Keratinocyte (primary cell): ENCODE measurements at regions not wholly inside any gene's neighbourhood (a gene's known extent, or its start where the extent isn't known, plus 50 kb on each side); places are given as distances from the start of the nearest gene placed in this dataset.
"Not testable (repeated sequence)": the region's sequence is repeated elsewhere in the genome, so short reads cannot be mapped to it uniquely, and the experiment has no call there.

Experiments
- DNase-seq: peaks from one replicate; pipeline ENCODE4 v3.0.0-alpha.2; 2011; ENCODE audit warnings: low read depth, missing footprints, low spot score
- FAIRE-seq: peaks from 2 replicates; lab custom pipeline; 2011; peaks lifted over from hg19 to GRCh38; lab: Jason Lieb, UNC
- H2AFZ ChIP-seq: 2 replicates; pipeline ENCODE4 v1.6.0; 2012; ENCODE audit warnings: low read length, control low read depth, inconsistent platforms; ENCODE audit not compliant: control insufficient read depth
- H3K27ac ChIP-seq: 2 replicates; pipeline ENCODE4 v1.5.1; 2011; ENCODE audit warnings: low read length; ENCODE audit not compliant: control insufficient read depth, insufficient read depth
- H3K27me3 ChIP-seq: 3 replicates; pipeline ENCODE4 v1.6.0; 2011; ENCODE audit warnings: low read length; ENCODE audit not compliant: control insufficient read depth, insufficient read depth; ENCODE audit errors: extremely low read depth
- H3K36me3 ChIP-seq, 2 experiments: 2 replicates in 1 of 2; 3 replicates in 1 of 2; pipeline ENCODE4 v1.5.1; 2011; ENCODE audit warnings: low read length in 2 of 2, mild to moderate bottlenecking in 1 of 2; ENCODE audit not compliant: control insufficient read depth in 2 of 2, insufficient read depth in 2 of 2; ENCODE audit errors: extremely low read depth in 1 of 2
- H3K4me1 ChIP-seq: 3 replicates; pipeline ENCODE4 v1.5.1; 2011; ENCODE audit warnings: low read length; ENCODE audit not compliant: control insufficient read depth, insufficient read depth; ENCODE audit errors: extremely low read depth
- H3K4me2 ChIP-seq: 3 replicates; pipeline ENCODE4 v1.6.0; 2011; ENCODE audit warnings: low read depth, low read length; ENCODE audit not compliant: control insufficient read depth, insufficient read depth; ENCODE audit errors: extremely low read depth
- H3K4me3 ChIP-seq, 3 experiments: fragments of 200-600 bp in 1 of 3; sonication (generic) in 1 of 3; 2 replicates in 2 of 3; 3 replicates in 1 of 3; pipeline ENCODE4 v1.5.1; 2011 to 2016; ENCODE audit warnings: low read length in 3 of 3, mild to moderate bottlenecking in 3 of 3, control low read depth in 2 of 3, inconsistent platforms in 1 of 3, low read depth in 1 of 3, mixed read lengths in 1 of 3, mixed run types in 1 of 3, moderate library complexity in 1 of 3; ENCODE audit not compliant: control insufficient read depth in 2 of 3, insufficient read depth in 2 of 3; ENCODE audit errors: extremely low read depth in 1 of 3
- H3K79me2 ChIP-seq: 2 replicates; pipeline ENCODE4 v1.6.0; 2012; ENCODE audit warnings: low read length; ENCODE audit not compliant: control insufficient read depth, insufficient read depth
- H3K9ac ChIP-seq: 3 replicates; pipeline ENCODE4 v1.6.0; 2011; ENCODE audit warnings: low read length; ENCODE audit not compliant: control insufficient read depth, insufficient read depth; ENCODE audit errors: extremely low read depth
- H3K9me1 ChIP-seq: 3 replicates; pipeline ENCODE4 v1.6.0; 2011; ENCODE audit warnings: low read length; ENCODE audit not compliant: control insufficient read depth, insufficient read depth; ENCODE audit errors: extremely low read depth
- H3K9me3 ChIP-seq: 2 replicates; pipeline ENCODE4 v1.5.1; 2012; ENCODE audit warnings: low read depth, low read length; ENCODE audit not compliant: control insufficient read depth
- H4K20me1 ChIP-seq: 3 replicates; pipeline ENCODE4 v1.6.0; 2011; ENCODE audit warnings: low read length; ENCODE audit not compliant: control insufficient read depth, insufficient read depth; ENCODE audit errors: extremely low read depth
- EZH2 ChIP-seq: IDR thresholded peaks from one replicate; pipeline ENCODE4 v1.6.1; 2012; ENCODE audit warnings: inconsistent platforms, mild to moderate bottlenecking, low read length, moderate library complexity
- dilution Hi-C: fragments of 300-500 bp; cut with MboI; formaldehyde crosslinking; loops from one replicate; pipeline ENCODE4 v1.7.0; 2020; ENCODE audit warnings: low sequenced_read_pairs; ENCODE audit not compliant: extremely low pct_ligation_motif_present
- TF ChIP-seq, protein P1 (sequence below), 3 experiments: IDR thresholded peaks in 1 of 3; conservative IDR thresholded peaks in 1 of 3; optimal IDR thresholded peaks in 1 of 3; 2 replicates in 2 of 3; 3 replicates in 1 of 3; pipeline versions ENCODE3 to v1.5.1; 2011; ENCODE audit warnings: low read length in 3 of 3, mild to moderate bottlenecking in 3 of 3, moderate library complexity in 2 of 3, control low read depth in 1 of 3, inconsistent platforms in 1 of 3; ENCODE audit not compliant: insufficient read depth in 2 of 3; ENCODE audit errors: extremely low read depth in 1 of 3

DNA sequence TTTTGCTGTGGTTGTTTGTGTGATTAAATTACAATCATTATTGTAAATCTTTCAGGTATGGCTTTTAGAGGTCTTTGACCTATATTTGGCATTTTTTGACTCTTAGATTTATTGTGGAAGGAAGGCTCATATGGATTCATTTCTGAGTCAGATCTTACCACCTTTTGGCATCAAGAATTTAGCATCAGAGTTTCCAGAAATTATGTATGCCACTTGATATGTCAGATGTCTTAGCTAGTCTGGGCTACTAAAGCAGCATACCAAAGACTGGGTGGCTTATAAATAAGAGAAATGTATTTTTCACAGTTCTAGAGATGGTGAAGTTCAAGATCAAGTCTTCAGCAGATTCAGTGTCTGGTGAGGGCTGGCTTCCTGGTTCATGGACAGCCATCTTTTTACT, 129.5 kb upstream of the PZP start:
- Histone ChIP-seq H3K27me3 (no peaks in the 10 kb centered on the region), H3K9me3 (no peaks in the 10 kb centered on the region), H3K9me1 (no peaks in the 10 kb centered on the region), H3K27ac (no peak overlapping the region), H4K20me1 (no peaks in the 10 kb centered on the region), H3K4me2 (no peak overlapping the region), H3K4me3 (no peak overlapping the region), H3K4me1 (peaks cover 10% of the 10 kb centered on the region), H3K36me3 (no peaks in the 10 kb centered on the region), H3K79me2 (no peaks in the 10 kb centered on the region), H2AFZ (no peak overlapping the region), H3K9ac (no peak overlapping the region)
- FAIRE-seq (no peak), DNase-seq (no peak)
- no peak for TF ChIP-seq EZH2
- TF ChIP-seq, protein P1, sequence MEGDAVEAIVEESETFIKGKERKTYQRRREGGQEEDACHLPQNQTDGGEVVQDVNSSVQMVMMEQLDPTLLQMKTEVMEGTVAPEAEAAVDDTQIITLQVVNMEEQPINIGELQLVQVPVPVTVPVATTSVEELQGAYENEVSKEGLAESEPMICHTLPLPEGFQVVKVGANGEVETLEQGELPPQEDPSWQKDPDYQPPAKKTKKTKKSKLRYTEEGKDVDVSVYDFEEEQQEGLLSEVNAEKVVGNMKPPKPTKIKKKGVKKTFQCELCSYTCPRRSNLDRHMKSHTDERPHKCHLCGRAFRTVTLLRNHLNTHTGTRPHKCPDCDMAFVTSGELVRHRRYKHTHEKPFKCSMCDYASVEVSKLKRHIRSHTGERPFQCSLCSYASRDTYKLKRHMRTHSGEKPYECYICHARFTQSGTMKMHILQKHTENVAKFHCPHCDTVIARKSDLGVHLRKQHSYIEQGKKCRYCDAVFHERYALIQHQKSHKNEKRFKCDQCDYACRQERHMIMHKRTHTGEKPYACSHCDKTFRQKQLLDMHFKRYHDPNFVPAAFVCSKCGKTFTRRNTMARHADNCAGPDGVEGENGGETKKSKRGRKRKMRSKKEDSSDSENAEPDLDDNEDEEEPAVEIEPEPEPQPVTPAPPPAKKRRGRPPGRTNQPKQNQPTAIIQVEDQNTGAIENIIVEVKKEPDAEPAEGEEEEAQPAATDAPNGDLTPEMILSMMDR (optimal IDR thresholded peaks at IDR 0.05 in 1 of 3, IDR thresholded peaks at IDR 0.05 in 1 of 3, conservative IDR thresholded peaks at IDR 0.05 in 1 of 3; ENCODE audit: extremely low read depth in 1 of 3, insufficient read depth in 2 of 3, low read length in 3 of 3) = no peak
- dilution Hi-C loops = no loop called here

DNA sequence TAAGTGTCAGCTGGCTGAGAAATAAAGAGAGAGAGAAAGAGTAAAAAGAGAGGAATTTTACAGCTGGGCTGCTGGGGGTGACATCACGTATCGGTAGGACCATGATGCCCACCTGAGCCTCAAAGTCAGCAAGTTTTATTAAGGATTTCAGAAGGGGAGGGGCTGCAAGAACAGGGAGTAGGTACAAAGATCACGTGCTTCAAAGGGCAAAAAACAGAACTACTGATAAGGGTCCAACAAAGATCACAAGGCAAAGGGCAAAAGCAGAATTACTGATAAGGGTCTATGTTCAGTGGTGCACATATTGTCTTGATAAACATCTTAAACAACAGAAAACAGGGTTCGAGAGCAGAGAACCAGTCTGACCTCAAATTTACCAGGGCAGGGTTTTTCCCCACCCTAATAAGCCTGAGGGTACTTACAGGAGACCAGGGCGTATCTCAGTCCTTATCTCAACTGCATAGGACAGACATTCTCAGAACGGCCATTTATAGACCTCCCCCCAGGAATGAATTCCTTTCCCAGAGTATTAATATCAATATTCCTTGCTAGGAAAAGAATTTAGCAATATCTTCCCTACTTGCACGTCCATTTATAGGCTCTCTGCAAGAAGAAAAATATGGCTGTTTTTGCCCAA, 128.3 kb upstream of the PZP start:
- not testable (repeated sequence) for H3K4me2 ChIP-seq, FAIRE-seq

DNA sequence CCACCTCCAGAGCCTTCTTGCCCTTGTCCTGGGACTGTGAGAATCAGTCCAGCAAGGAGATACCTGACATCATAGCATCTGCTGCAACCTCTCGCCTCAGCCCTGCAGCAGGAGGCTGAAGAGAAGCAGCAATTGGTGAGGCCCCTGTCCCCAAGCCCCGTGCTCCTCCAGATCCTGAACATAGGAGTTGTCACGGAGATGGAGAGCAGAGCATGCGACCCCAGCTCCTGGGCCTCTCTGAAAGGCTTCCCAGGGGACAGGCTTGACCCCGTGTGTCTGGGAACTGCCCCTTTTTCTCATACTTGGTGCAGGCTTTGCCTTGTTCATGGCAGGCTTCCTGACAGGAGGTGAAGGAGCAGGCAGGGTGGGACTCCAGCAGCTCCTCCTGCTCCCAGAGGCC, 127.7 kb upstream of the PZP start:
- Histone ChIP-seq H3K27ac (no peak overlapping the region), H3K9ac (no peak overlapping the region), H2AFZ (no peak overlapping the region), H4K20me1 (no peaks in the 10 kb centered on the region), H3K4me3 (no peak overlapping the region), H3K4me1 (peaks cover 10% of the 10 kb centered on the region), H3K36me3 (no peaks in the 10 kb centered on the region), H3K9me3 (no peaks in the 10 kb centered on the region), H3K4me2 (no peak overlapping the region), H3K27me3 (no peaks in the 10 kb centered on the region), H3K9me1 (no peaks in the 10 kb centered on the region), H3K79me2 (no peaks in the 10 kb centered on the region)
- TF ChIP-seq, protein P1 (optimal IDR thresholded peaks at IDR 0.05 in 1 of 3, IDR thresholded peaks at IDR 0.05 in 1 of 3, conservative IDR thresholded peaks at IDR 0.05 in 1 of 3; ENCODE audit: extremely low read depth in 1 of 3, insufficient read depth in 2 of 3, low read length in 3 of 3) = no peak
- no peak for TF ChIP-seq EZH2
- dilution Hi-C loops = no loop called here
- no peak for FAIRE-seq
- no peak for DNase-seq

More for the DNA sequence above, 128.3 kb upstream of the PZP start:
- H3K9me1 ChIP-seq, DNase-seq, H3K4me3 ChIP-seq, H3K9ac ChIP-seq, H3K9me3 ChIP-seq, H3K79me2 ChIP-seq, H3K27me3 ChIP-seq, H3K27ac ChIP-seq, H4K20me1 ChIP-seq, dilution Hi-C loops, H3K36me3 ChIP-seq, H2AFZ ChIP-seq: not testable (repeated sequence)
- peaks cover 10% of the 10 kb centered on the region for H3K4me1 ChIP-seq
